ENCODE measurements at regions not wholly inside any gene's neighbourhood (a gene's known extent, or its start where the extent isn't known, plus 50 kb on each side); places are given as distances from the start of the nearest gene placed in this dataset.

- no peaks in the 10 kb centered on the region for H3K4me1 Mint-ChIP-seq
- no peaks in the 10 kb centered on the region for H3K27me3 Mint-ChIP-seq
- H3K36me3 Mint-ChIP-seq = no peaks in the 10 kb centered on the region
- no peaks in the 10 kb centered on the region for H3K9me3 Mint-ChIP-seq
- peak overlapping the region; percentile 49 for H3K27ac Mint-ChIP-seq
- no peak for ATAC-seq
- H3K4me3 Mint-ChIP-seq = peak overlapping the region; percentile 36
These were observed 69.9 kb upstream of the GOLIM4 start for GRCh38 chr3:168165390-168166269.

- no peak overlapping the region for H3K27ac Mint-ChIP-seq
- ATAC-seq = no peak
- H3K9me3 Mint-ChIP-seq = no peaks in the 10 kb centered on the region
- H3K4me3 Mint-ChIP-seq = no peak overlapping the region
- peaks cover 21% of the 10 kb centered on the region for H3K27me3 Mint-ChIP-seq
- H3K4me1 Mint-ChIP-seq = peaks cover 3% of the 10 kb centered on the region
- H3K36me3 Mint-ChIP-seq = no peaks in the 10 kb centered on the region
These were observed 66.4 kb upstream of the GOLIM4 start for GRCh38 chr3:168162172-168162571.

GRCh38 chr3:168161696-168162095 is 66.0 kb upstream of the GOLIM4 start:
- H3K27me3 Mint-ChIP-seq = peaks cover 21% of the 10 kb centered on the region
- no peak overlapping the region for H3K4me3 Mint-ChIP-seq
- no peak overlapping the region for H3K27ac Mint-ChIP-seq
- no peaks in the 10 kb centered on the region for H3K9me3 Mint-ChIP-seq
- no peaks in the 10 kb centered on the region for H3K36me3 Mint-ChIP-seq
- H3K4me1 Mint-ChIP-seq = peaks cover 8% of the 10 kb centered on the region
- ATAC-seq = no peak

GRCh38 chr3:168157903-168158302 is 62.2 kb upstream of the GOLIM4 start:
- Mint-ChIP-seq H3K36me3 (no peaks in the 10 kb centered on the region), H3K27ac (no peak overlapping the region), H3K4me3 (no peak overlapping the region), H3K9me3 (peaks cover 8% of the 10 kb centered on the region), H3K4me1 (peaks cover 12% of the 10 kb centered on the region), H3K27me3 (peaks cover 33% of the 10 kb centered on the region)
- ATAC-seq = no peak

- peaks cover 10% of the 10 kb centered on the region for H3K9me3 Mint-ChIP-seq
- H3K4me3 Mint-ChIP-seq = no peak overlapping the region
- peaks cover 33% of the 10 kb centered on the region for H3K27me3 Mint-ChIP-seq
- peaks cover 12% of the 10 kb centered on the region for H3K4me1 Mint-ChIP-seq
- no peak overlapping the region for H3K27ac Mint-ChIP-seq
- ATAC-seq = no peak
- H3K36me3 Mint-ChIP-seq = peaks cover 1% of the 10 kb centered on the region
These were observed 61.5 kb upstream of the GOLIM4 start for GRCh38 chr3:168157099-168157700.

GRCh38 chr3:168156479-168156878 is 60.8 kb upstream of the GOLIM4 start:
- Mint-ChIP-seq H3K4me1 (peaks cover 12% of the 10 kb centered on the region), H3K27me3 (peaks cover 33% of the 10 kb centered on the region), H3K9me3 (peaks cover 17% of the 10 kb centered on the region), H3K4me3 (no peak overlapping the region), H3K27ac (no peak overlapping the region), H3K36me3 (peaks cover 8% of the 10 kb centered on the region)
- peak; percentile 41 for ATAC-seq

- Mint-ChIP-seq H3K4me3 (no peak overlapping the region), H3K27me3 (peaks cover 33% of the 10 kb centered on the region), H3K27ac (no peak overlapping the region), H3K4me1 (peaks cover 12% of the 10 kb centered on the region), H3K9me3 (peaks cover 17% of the 10 kb centered on the region), H3K36me3 (peaks cover 8% of the 10 kb centered on the region)
- ATAC-seq = no peak
These were observed 59.6 kb upstream of the GOLIM4 start for GRCh38 chr3:168155303-168155702.

GRCh38 chr3:168154089-168154488 is 58.4 kb upstream of the GOLIM4 start:
- no peak for ATAC-seq
- Mint-ChIP-seq H3K27ac (no peak overlapping the region), H3K4me1 (peaks cover 12% of the 10 kb centered on the region), H3K27me3 (peaks cover 28% of the 10 kb centered on the region), H3K9me3 (peaks cover 17% of the 10 kb centered on the region), H3K4me3 (no peak overlapping the region), H3K36me3 (peaks cover 8% of the 10 kb centered on the region)

- no peak for ATAC-seq
These were observed 56.4 kb upstream of the GOLIM4 start for GRCh38 chr3:168152149-168152548.

More at GRCh38 chr3:168152149-168152548, 56.4 kb upstream of the GOLIM4 start:
- peaks cover 9% of the 10 kb centered on the region for H3K4me1 Mint-ChIP-seq
- peaks cover 8% of the 10 kb centered on the region for H3K36me3 Mint-ChIP-seq
- peaks cover 17% of the 10 kb centered on the region for H3K9me3 Mint-ChIP-seq
- H3K4me3 Mint-ChIP-seq = no peak overlapping the region
- H3K27me3 Mint-ChIP-seq = peaks cover 12% of the 10 kb centered on the region
- no peak overlapping the region for H3K27ac Mint-ChIP-seq
